Midbrain (tissue), 1 donor: ENCODE measurements at regions not wholly inside any gene's neighbourhood (a gene's known extent, or its start where the extent isn't known, plus 50 kb on each side); places are given as distances from the start of the nearest gene placed in this dataset.

Source experiments
- DNase-seq: peaks from one replicate; lab custom pipeline; 2025; lab: John Stamatoyannopoulos, UW

DNA sequence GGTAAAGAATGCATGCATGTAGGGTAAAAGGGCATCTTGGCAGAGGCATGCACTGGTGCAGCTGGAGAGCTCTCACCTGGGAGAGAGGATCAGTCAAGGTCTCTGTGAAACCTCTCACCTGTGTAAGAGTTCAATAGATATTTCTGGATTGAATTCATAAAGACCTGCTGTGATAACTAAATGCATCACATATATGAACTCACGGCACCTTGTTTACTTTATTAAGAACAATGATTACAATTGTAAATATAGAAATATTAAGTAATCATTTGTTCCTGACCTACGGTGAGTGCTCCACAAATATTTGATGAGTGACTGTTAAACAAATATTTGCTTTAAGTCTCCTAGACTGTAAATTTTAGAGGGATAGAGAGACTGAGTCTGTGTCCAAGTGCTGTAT, 85.9 kb upstream of the PAQR3 start:
- no peak for DNase-seq

DNA sequence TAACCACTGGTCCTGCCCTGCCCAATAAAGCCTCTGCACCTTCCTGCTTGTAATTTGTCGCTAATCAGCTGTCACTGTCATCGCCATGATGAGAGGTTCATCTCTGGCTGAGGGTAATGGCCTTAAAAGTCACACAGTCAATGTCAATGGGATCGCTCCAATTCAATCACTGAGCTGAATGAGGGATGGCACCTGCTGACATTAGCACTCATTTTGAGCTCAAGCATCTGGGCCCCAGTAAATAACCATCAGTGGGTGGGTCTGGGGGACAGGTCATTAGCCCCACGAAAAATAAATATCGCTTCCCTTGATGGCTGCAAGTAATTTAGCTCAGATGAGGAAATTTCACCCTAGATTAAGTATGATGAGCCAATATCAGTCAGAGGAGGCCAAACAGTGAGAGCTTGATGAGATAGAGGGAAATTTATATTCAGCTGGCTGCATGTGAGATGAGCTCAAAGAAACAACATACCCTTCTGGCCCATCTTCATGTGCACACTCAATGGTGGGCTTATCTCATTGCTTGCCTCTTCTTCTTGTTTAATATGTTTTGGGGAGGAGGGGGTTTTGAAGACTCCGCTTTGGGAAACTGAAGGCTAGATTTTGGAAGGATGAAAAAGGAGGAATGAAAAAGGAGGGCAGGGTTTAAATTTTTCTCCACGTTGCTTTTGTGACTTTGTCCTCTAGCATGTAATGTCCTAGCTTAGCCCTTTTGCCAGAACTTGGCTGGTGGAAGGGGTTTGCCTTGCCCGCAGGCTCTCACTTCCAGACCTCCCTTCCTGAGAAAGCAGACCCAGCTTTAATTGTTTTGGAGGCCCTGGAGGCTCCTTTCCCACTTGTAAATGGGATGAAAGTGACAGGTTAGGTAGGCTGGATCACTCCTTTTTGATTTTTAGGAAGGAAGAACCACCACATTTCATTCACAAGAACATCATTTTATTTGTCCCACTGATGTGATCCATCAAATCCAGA, 84.8 kb upstream of the PAQR3 start:
- no peak for DNase-seq

DNA sequence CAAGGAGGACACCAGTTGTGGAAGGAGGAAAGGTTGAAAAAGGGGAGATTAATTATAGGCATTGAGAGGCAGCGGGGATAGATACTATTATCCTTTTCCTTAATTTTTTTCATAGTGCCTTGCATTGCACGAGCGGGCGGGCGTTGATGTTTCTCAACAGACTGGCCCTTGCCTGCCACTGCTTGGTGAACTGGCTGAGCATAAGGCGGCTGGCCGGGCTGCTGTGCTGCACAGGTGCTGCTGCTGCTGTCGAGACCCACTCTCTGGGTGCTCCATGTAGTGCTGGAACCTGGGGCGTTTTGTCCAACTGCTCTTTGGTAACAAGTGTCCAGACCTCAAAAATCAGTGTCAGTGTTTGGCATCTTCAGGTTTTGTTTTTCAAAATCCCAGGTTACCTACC, 83.3 kb upstream of the PAQR3 start:
- DNase-seq: no peak

DNA sequence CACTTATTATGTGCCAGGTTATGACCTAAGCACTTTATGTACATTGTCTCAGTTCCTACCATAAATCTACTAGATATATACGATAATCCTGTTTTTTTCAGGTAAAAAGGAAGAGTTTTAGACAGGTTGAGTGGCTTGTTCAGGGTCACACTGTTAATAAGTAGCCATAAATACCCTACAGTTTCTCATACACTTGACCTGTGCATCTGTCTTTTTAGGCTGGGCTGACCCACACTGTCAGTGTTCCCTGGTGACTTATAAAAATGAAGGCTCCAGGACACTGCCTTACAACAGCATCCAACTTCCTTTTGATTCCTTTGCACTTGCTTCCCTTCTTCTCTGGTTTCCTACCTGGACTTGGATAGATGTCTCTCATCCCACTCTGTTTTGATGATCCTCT, 78.2 kb upstream of the PAQR3 start:
- no peak for DNase-seq

DNA sequence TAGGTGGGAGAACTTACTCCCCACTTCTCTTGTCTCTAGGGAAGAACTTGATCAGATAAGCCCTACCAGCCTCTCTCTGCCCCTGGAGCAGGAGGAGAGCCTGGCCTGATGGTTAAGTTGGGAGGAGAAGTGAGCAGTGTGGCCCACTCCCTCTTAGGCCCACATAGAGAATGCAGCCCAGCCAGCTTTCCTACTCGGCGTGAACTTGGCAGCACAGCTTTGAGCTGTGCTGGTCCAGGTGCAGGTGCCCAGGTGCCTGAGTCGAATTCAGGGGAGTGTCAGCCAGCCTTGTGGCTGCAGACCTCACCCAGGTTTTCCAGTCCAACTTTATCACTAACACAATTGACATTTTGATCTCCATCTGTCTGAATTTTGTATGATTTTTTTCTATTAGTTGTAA, 77.6 kb upstream of the PAQR3 start:
- DNase-seq: no peak

DNA sequence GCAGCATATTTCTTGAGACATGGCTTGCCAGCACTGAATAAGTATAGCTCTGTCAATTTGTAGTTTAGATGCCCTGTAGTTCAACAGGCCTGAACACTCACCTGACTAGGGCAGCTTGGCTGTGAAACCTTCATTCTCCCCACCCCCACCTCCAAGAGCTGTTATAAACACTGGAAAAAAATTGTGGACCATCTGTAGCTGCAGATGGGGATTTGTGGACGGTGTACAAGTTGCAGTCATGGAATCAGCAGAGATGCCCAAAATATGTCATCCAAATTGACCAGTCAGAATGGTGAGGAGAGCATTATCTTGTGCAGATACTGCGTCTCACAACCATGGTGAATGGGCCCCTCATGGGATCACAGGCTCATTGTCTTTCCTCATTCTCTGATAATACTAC, 76.2 kb upstream of the PAQR3 start:
- DNase-seq: no peak

DNA sequence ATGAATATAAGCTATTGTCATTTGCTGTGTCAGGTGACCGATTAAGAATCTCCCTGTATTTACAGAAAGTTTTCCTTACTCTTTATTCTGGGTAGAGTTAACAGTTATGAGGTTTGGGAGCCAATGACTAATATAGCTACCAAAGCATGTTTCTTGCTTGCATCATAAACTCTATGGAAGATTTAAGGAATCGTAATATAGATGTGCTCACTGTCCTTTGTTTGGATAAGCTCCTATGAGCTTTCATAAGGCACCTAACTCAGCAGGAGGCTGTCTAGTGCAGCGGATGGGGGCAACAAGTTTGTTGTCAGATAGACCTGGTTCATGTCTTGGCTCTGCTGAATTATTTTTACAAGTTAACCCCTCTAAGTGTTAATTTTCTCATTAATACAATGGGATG, 75.0 kb upstream of the PAQR3 start:
- DNase-seq: no peak

DNA sequence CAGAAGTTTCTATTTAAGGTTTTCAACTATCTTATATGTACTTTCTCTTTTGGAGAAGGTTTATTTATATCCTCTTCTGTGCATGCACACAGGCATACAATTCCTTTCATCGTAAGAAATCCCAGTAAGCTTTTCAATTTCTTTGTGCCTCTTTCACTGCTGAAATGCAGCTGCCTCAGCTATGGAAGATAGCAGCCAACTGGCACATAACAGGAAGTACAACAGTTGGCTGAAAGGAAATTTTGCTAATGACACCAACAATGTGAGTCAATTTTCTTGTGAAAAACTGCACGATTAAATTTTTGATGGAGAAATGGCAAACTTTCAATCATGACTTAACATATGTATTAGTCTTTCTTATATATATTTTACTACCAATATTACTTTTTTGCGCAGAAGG, 74.5 kb upstream of the PAQR3 start:
- DNase-seq: no peak

DNA sequence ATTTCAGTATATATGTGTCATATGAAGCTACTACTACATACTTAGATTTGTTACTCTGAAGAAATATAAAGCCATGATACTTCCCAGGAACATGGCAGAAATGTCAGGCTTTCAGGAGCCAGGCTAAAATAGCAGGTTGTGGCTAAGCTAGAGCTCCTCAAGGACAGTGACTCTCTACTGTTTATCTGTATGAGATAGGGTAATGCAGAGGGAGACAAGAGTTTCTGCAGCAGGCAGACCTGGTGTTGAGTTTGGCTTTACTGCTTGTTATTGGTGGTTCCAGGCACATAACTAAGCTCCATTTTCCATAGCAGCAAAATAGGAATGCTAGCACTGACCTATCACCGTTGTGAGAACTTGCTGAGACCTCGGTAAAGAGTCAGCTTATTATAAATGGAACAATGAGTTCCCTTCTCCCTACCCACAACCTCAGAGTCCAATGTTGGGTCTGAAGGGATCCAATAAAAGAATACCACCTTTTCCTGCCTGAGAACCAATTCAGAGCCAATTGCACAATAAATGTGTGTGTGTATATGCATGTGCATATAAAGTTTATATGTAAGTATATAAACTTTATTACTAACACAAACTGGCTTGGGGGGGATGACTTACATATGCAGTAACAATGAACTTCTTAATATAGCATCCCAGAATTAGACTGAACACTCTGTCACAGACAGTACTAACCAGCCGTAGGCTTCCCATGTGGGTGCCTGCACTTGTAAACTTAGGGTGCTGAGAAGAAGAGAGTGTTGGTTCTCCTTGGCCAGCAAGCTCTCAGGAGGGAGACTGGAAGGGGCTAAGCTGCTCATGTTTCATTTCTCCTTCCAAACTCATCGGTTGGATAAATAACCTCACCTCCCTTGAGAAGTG, 51.9 kb upstream of the PAQR3 start:
- no peak for DNase-seq

DNA sequence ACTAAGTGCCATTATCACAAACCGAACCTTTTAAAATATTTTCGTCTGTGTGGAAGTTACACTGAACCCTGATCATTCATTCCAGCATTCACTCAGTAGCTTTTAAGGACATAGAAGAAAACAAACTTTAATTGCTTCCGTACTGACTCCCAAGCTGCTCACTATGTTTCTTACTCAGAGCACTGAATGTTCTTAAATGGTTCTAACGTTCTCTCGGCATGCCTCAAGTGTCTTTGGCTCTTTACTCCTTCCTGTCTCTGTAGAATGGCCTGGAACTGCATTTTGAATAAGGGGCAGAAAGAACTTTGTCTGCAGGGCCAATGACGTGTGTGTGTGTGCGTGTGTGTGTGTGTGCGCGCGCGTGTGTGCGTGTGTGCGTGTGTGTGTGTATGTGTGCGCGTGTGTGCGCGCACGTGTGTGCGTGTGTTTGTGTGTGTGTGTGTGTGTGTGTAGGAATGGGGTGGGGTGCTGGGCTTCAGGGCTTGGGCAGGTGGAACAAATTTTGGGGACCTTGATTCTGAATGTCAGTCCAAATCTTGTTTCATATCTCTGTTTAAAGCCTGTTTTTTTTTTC, 50.5 kb upstream of the PAQR3 start:
- DNase-seq: no peak
